MM.1S (cell line): ENCODE measurements at regions not wholly inside any gene's neighbourhood (a gene's known extent, or its start where the extent isn't known, plus 50 kb on each side); places are given as distances from the start of the nearest gene placed in this dataset.

Source experiments
- EZH2 ChIP-seq: fragments of 300-600 bp; sonication (generic); optimal IDR thresholded peaks from 2 replicates; pipeline ENCODE3; 2017; ENCODE audit warnings: low read depth, mild to moderate bottlenecking, antibody characterized with exemption, low read length, mixed read lengths
- EZH2phosphoT487 ChIP-seq: fragments of 300-600 bp; sonication (generic); IDR thresholded peaks from 2 replicates; pipeline ENCODE4 v1.6.1; 2018; ENCODE audit warnings: antibody characterized with exemption, low read length
- TF ChIP-seq, protein P1 (sequence below): fragments of 300-600 bp; sonication (generic); IDR thresholded peaks from 2 replicates; pipeline ENCODE4 v1.5.1; 2016; ENCODE audit warnings: antibody characterized with exemption, low read length, mixed read lengths

GRCh38 chr3:10764259-10765051, 51.6 kb upstream of the SLC6A11 start:
- TF ChIP-seq, protein P1, sequence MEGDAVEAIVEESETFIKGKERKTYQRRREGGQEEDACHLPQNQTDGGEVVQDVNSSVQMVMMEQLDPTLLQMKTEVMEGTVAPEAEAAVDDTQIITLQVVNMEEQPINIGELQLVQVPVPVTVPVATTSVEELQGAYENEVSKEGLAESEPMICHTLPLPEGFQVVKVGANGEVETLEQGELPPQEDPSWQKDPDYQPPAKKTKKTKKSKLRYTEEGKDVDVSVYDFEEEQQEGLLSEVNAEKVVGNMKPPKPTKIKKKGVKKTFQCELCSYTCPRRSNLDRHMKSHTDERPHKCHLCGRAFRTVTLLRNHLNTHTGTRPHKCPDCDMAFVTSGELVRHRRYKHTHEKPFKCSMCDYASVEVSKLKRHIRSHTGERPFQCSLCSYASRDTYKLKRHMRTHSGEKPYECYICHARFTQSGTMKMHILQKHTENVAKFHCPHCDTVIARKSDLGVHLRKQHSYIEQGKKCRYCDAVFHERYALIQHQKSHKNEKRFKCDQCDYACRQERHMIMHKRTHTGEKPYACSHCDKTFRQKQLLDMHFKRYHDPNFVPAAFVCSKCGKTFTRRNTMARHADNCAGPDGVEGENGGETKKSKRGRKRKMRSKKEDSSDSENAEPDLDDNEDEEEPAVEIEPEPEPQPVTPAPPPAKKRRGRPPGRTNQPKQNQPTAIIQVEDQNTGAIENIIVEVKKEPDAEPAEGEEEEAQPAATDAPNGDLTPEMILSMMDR = no peak
- no peak for TF ChIP-seq EZH2
- no peak for TF ChIP-seq EZH2phosphoT487
